HepG2 (cell line): ENCODE measurements at regions not wholly inside any gene's neighbourhood (a gene's known extent, or its start where the extent isn't known, plus 50 kb on each side); places are given as distances from the start of the nearest gene placed in this dataset.
A peak's percentile ranks its signal among the peaks of the same experiment; 100 is the strongest.

Source experiments
- ASH2L ChIP-seq: fragments of 300-600, 200-600 bp; sonication (generic); IDR thresholded peaks from 2 replicates; pipeline ENCODE4 v1.7.0; 2017; ENCODE audit warnings: low read depth, mild to moderate bottlenecking, moderate library complexity, mixed read lengths, low read length; ENCODE audit not compliant: insufficient read length
- BRCA1 ChIP-seq: sonication (generic); formaldehyde crosslinking; IDR thresholded peaks from 2 replicates; pipeline ENCODE4 v1.4.0; 2020; ENCODE audit warnings: missing genetic modification reagents
- HOXD1 ChIP-seq: sonication (generic); formaldehyde crosslinking; IDR thresholded peaks from 2 replicates; pipeline ENCODE4 v1.5.0; 2020; ENCODE audit warnings: missing genetic modification reagents
- KAT7 ChIP-seq: IDR thresholded peaks from 2 replicates; pipeline ENCODE4 v1.6.1; 2018; ENCODE audit warnings: borderline replicate concordance, missing compliant biosample characterization
- KMT2A ChIP-seq: sonication (generic); formaldehyde crosslinking; IDR thresholded peaks from 2 replicates; pipeline ENCODE4 v1.4.0; 2020; ENCODE audit warnings: missing genetic modification reagents
- MEIS1 ChIP-seq: sonication (generic); formaldehyde crosslinking; IDR thresholded peaks from 2 replicates; pipeline ENCODE4 v1.9.0; 2021; ENCODE audit warnings: mild to moderate bottlenecking, missing genetic modification reagents, moderate library complexity, borderline replicate concordance
- MTA1 ChIP-seq: sonication (generic); formaldehyde crosslinking; IDR thresholded peaks from 2 replicates; pipeline ENCODE4 v1.4.0; 2020; ENCODE audit warnings: missing genetic modification reagents, mild to moderate bottlenecking, borderline replicate concordance
- NFKB2 ChIP-seq: sonication (generic); formaldehyde crosslinking; IDR thresholded peaks from 2 replicates; pipeline ENCODE4 v1.4.0; 2020; ENCODE audit warnings: missing genetic modification reagents, borderline replicate concordance
- NFYB ChIP-seq: sonication (generic); formaldehyde crosslinking; IDR thresholded peaks from 2 replicates; pipeline ENCODE4 v1.4.0; 2020; ENCODE audit warnings: missing genetic modification reagents
- POLR2G ChIP-seq: fragments of 200-400 bp; formaldehyde crosslinking; IDR thresholded peaks from 2 replicates; pipeline ENCODE4 v1.6.1; 2018; ENCODE audit warnings: mild to moderate bottlenecking, low read depth, low read length, moderate library complexity
- SCMH1 ChIP-seq: sonication (generic); formaldehyde crosslinking; IDR thresholded peaks from 2 replicates; pipeline ENCODE4 v1.9.0; 2021; ENCODE audit warnings: missing genetic modification reagents, mild to moderate bottlenecking, borderline replicate concordance
- SOX6 ChIP-seq, 2 experiments: fragments of 450-650 bp in 1 of 2; sonication (generic) in 1 of 2; formaldehyde crosslinking in 1 of 2; IDR thresholded peaks; 2 replicates each; pipeline versions ENCODE4 v1.4.0 to v1.6.1; 2017 to 2020; ENCODE audit warnings: antibody characterized with exemption in 1 of 2, mild to moderate bottlenecking in 1 of 2, missing genetic modification reagents in 1 of 2
- SRSF4 ChIP-seq: fragments of 200-400 bp; formaldehyde crosslinking; IDR thresholded peaks from one replicate; pipeline ENCODE4 v1.6.1; 2018; ENCODE audit warnings: mild to moderate bottlenecking, low read depth, low read length, moderate library complexity; ENCODE audit not compliant: poor library complexity, severe bottlenecking
- YEATS4 ChIP-seq: sonication (generic); formaldehyde crosslinking; IDR thresholded peaks from 2 replicates; pipeline ENCODE4 v1.4.0; 2020; ENCODE audit warnings: missing genetic modification reagents, borderline replicate concordance
- ZBTB7B ChIP-seq: sonication (generic); formaldehyde crosslinking; IDR thresholded peaks from 2 replicates; pipeline ENCODE4 v1.4.0; 2020; ENCODE audit warnings: missing genetic modification reagents
- ZFP37 ChIP-seq: sonication (generic); formaldehyde crosslinking; IDR thresholded peaks from 2 replicates; pipeline ENCODE4 v1.4.0; 2020; ENCODE audit warnings: missing genetic modification reagents, borderline replicate concordance
- ZNF101 ChIP-seq: sonication (generic); formaldehyde crosslinking; IDR thresholded peaks from 2 replicates; pipeline ENCODE4 v1.4.0; 2020; ENCODE audit warnings: mild to moderate bottlenecking, low read depth, missing genetic modification reagents, borderline replicate concordance
- ZNF30 ChIP-seq: sonication (generic); formaldehyde crosslinking; IDR thresholded peaks from 2 replicates; pipeline ENCODE4 v1.5.0; 2020; ENCODE audit warnings: mild to moderate bottlenecking, missing genetic modification reagents
- ZNF317 ChIP-seq: sonication (generic); formaldehyde crosslinking; IDR thresholded peaks from 2 replicates; pipeline ENCODE4 v1.5.0; 2020; ENCODE audit warnings: mild to moderate bottlenecking, missing genetic modification reagents
- ZNF549 ChIP-seq: sonication (generic); formaldehyde crosslinking; IDR thresholded peaks from 2 replicates; pipeline ENCODE4 v1.5.0; 2020; ENCODE audit warnings: missing genetic modification reagents
- ZNF567 ChIP-seq: sonication (generic); formaldehyde crosslinking; IDR thresholded peaks from 2 replicates; pipeline ENCODE4 v1.8.1; 2023; ENCODE audit warnings: mild to moderate bottlenecking, missing genetic modification reagents, borderline replicate concordance
- ZNF703 ChIP-seq: sonication (generic); formaldehyde crosslinking; IDR thresholded peaks from 2 replicates; pipeline ENCODE4 v1.5.1; 2020; ENCODE audit warnings: missing genetic modification reagents, mild to moderate bottlenecking, moderate library complexity, borderline replicate concordance
- TF ChIP-seq, protein P1 (sequence below): sonication (generic); formaldehyde crosslinking; conservative IDR thresholded peaks from 2 replicates; pipeline ENCODE4 v1.8.0; 2022; ENCODE audit warnings: mild to moderate bottlenecking, moderate library complexity, missing genetic modification reagents
- TF ChIP-seq, protein P2 (sequence below): sonication (generic); formaldehyde crosslinking; IDR thresholded peaks from 2 replicates; pipeline ENCODE4 v1.4.0; 2020; ENCODE audit warnings: missing genetic modification reagents
- TF ChIP-seq, protein P3 (sequence below): IDR thresholded peaks from 2 replicates; pipeline ENCODE4 v1.6.1; 2016; ENCODE audit warnings: low read depth, control low read depth
- TF ChIP-seq, protein P4 (sequence below): sonication (generic); formaldehyde crosslinking; IDR thresholded peaks from 2 replicates; pipeline ENCODE4 v1.8.1; 2023; ENCODE audit warnings: missing genetic modification reagents, mild to moderate bottlenecking, borderline replicate concordance

DNA sequence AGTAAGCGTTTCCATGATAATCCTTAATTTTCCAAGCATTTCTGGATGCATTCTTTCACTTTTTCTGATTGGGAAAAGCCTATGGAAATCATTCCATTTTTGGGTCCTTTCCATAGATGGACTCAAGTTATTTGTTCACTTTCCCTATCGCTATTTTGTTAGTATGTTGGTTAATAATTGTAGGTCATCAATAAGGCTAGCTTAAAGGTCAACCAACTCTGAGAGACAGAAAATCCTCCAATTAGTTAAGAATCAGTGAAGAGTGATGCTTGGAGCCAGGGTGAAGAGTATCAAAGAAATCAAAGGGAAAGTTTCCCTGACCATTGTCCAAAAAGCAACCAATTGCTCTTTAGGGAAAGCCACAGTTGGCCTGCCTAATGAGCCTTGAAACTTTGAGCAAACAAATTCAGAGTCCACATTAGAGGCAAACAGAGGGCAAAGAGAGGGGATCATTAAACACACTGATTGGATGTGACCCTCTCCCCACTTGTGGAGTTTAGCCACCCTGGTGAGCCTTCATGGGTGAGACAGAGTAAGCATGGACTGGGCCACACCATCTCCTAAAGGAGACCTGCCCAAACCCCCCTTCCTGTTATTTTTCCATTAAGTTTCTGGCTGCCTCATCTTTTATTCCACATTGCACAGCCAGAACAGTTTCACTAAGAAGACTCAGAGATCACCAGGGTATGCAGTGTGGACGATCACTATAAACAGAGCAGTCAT lies 133.4 kb upstream of the DYNLRB2 start (continued):
- TF ChIP-seq ZBTB7B = peak; percentile 78; the same call in 1 of the 2 replicates
- no peak for TF ChIP-seq POLR2G
- no peak for TF ChIP-seq ZNF567 (CRISPR knock-in tag)
- TF ChIP-seq, protein P1, sequence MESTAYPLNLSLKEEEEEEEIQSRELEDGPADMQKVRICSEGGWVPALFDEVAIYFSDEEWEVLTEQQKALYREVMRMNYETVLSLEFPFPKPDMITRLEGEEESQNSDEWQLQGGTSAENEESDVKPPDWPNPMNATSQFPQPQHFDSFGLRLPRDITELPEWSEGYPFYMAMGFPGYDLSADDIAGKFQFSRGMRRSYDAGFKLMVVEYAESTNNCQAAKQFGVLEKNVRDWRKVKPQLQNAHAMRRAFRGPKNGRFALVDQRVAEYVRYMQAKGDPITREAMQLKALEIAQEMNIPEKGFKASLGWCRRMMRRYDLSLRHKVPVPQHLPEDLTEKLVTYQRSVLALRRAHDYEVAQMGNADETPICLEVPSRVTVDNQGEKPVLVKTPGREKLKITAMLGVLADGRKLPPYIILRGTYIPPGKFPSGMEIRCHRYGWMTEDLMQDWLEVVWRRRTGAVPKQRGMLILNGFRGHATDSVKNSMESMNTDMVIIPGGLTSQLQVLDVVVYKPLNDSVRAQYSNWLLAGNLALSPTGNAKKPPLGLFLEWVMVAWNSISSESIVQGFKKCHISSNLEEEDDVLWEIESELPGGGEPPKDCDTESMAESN (CRISPR knock-in tag) = no peak
- TF ChIP-seq ZNF549 (CRISPR knock-in tag) = no peak
- TF ChIP-seq SOX6 (IDR thresholded peaks at IDR 0.05) = no peak
- peak; percentile 97 for TF ChIP-seq SOX6 (CRISPR knock-in tag; IDR thresholded peaks at IDR 0.05)
- TF ChIP-seq ZNF30 = no peak
- TF ChIP-seq, protein P2, sequence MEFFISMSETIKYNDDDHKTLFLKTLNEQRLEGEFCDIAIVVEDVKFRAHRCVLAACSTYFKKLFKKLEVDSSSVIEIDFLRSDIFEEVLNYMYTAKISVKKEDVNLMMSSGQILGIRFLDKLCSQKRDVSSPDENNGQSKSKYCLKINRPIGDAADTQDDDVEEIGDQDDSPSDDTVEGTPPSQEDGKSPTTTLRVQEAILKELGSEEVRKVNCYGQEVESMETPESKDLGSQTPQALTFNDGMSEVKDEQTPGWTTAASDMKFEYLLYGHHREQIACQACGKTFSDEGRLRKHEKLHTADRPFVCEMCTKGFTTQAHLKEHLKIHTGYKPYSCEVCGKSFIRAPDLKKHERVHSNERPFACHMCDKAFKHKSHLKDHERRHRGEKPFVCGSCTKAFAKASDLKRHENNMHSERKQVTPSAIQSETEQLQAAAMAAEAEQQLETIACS = no peak
- TF ChIP-seq KMT2A (CRISPR knock-in tag) = no peak
- no peak for TF ChIP-seq ZFP37
- TF ChIP-seq MTA1 (CRISPR knock-in tag) = no peak; the same call in 1 of the 2 replicates
- TF ChIP-seq MEIS1 = peak; percentile 34; the same call in 1 of the 2 replicates
- no peak for TF ChIP-seq ZNF703 (CRISPR knock-in tag)
- TF ChIP-seq NFKB2 = no peak
- TF ChIP-seq, protein P3, sequence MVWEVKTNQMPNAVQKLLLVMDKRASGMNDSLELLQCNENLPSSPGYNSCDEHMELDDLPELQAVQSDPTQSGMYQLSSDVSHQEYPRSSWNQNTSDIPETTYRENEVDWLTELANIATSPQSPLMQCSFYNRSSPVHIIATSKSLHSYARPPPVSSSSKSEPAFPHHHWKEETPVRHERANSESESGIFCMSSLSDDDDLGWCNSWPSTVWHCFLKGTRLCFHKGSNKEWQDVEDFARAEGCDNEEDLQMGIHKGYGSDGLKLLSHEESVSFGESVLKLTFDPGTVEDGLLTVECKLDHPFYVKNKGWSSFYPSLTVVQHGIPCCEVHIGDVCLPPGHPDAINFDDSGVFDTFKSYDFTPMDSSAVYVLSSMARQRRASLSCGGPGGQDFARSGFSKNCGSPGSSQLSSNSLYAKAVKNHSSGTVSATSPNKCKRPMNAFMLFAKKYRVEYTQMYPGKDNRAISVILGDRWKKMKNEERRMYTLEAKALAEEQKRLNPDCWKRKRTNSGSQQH (CRISPR knock-in tag) = no peak
- TF ChIP-seq BRCA1 (CRISPR knock-in tag) = no peak
- peak; percentile 79 for TF ChIP-seq ZNF317 (CRISPR knock-in tag)
- no peak for TF ChIP-seq KAT7
- TF ChIP-seq SRSF4 = no peak
- TF ChIP-seq, protein P4, sequence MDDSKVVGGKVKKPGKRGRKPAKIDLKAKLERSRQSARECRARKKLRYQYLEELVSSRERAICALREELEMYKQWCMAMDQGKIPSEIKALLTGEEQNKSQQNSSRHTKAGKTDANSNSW = no peak
- TF ChIP-seq SCMH1 (CRISPR knock-in tag) = no peak
- TF ChIP-seq YEATS4 = peak; percentile 71; the same call in 1 of the 2 replicates
- peak; percentile 57; the same call in 1 of the 2 replicates for TF ChIP-seq HOXD1 (CRISPR knock-in tag)
- peak; percentile 69 for TF ChIP-seq NFYB (CRISPR knock-in tag)
- peak; percentile 72 for TF ChIP-seq ASH2L
- TF ChIP-seq ZNF101 (CRISPR knock-in tag) = no peak
